ENCODE measurements at regions not wholly inside any gene's neighbourhood (a gene's known extent, or its start where the extent isn't known, plus 50 kb on each side); places are given as distances from the start of the nearest gene placed in this dataset.

- 82% methylated on average over 1 of the region's 1 CpG for WGBS
- H3K27me3 ChIP-seq (ENCODE audit: control insufficient read depth in 2 of 2, insufficient read depth in 1 of 2, low read length in 1 of 2), result no peaks in the 10 kb centered on the region
- no peaks in the 10 kb centered on the region for H3K9me3 ChIP-seq (ENCODE audit: control insufficient read depth in 2 of 2, insufficient read depth in 1 of 2, low read length in 1 of 2)
- H3K4me3 ChIP-seq (ENCODE audit: low read length in 2 of 2), result no peak overlapping the region
- DNase-seq (ENCODE audit: low read depth in 6 of 9, low spot score in 9 of 9), result no peak
- no peak overlapping the region for H3K27ac ChIP-seq (ENCODE audit: low read depth in 1 of 2, low read length in 1 of 2)
- no peaks in the 10 kb centered on the region for H3K4me1 ChIP-seq (ENCODE audit: control insufficient read depth in 2 of 2, insufficient read depth in 2 of 2, low read length in 2 of 2)
- no peaks in the 10 kb centered on the region for H3K36me3 ChIP-seq (ENCODE audit: control insufficient read depth in 2 of 2, insufficient read depth in 2 of 2, low read length in 1 of 2)
Measured at GRCh38 chr2:198441246-198441645, 636.9 kb downstream of the PLCL1 start.

- 54% methylated on average over 2 of the region's 2 CpGs for WGBS
- H3K4me1 ChIP-seq (ENCODE audit: control insufficient read depth in 2 of 2, insufficient read depth in 2 of 2, low read length in 2 of 2), result no peaks in the 10 kb centered on the region
- no peak overlapping the region for H3K27ac ChIP-seq (ENCODE audit: low read depth in 1 of 2, low read length in 1 of 2)
- no peaks in the 10 kb centered on the region for H3K9me3 ChIP-seq (ENCODE audit: control insufficient read depth in 2 of 2, insufficient read depth in 1 of 2, low read length in 1 of 2)
- no peaks in the 10 kb centered on the region for H3K27me3 ChIP-seq (ENCODE audit: control insufficient read depth in 2 of 2, insufficient read depth in 1 of 2, low read length in 1 of 2)
- no peak for DNase-seq (ENCODE audit: low read depth in 6 of 9, low spot score in 9 of 9)
- H3K4me3 ChIP-seq (ENCODE audit: low read length in 2 of 2), result no peak overlapping the region
- no peaks in the 10 kb centered on the region for H3K36me3 ChIP-seq (ENCODE audit: control insufficient read depth in 2 of 2, insufficient read depth in 2 of 2, low read length in 1 of 2)
Measured at GRCh38 chr2:198440833-198441232, 636.4 kb downstream of the PLCL1 start.

- Histone ChIP-seq H3K4me3 (ENCODE audit: low read length in 2 of 2) (no peak overlapping the region), H3K4me1 (ENCODE audit: control insufficient read depth in 2 of 2, insufficient read depth in 2 of 2, low read length in 2 of 2) (no peaks in the 10 kb centered on the region), H3K36me3 (ENCODE audit: control insufficient read depth in 2 of 2, insufficient read depth in 2 of 2, low read length in 1 of 2) (no peaks in the 10 kb centered on the region), H3K27ac (ENCODE audit: low read depth in 1 of 2, low read length in 1 of 2) (no peak overlapping the region), H3K27me3 (ENCODE audit: control insufficient read depth in 2 of 2, insufficient read depth in 1 of 2, low read length in 1 of 2) (no peaks in the 10 kb centered on the region), H3K9me3 (ENCODE audit: control insufficient read depth in 2 of 2, insufficient read depth in 1 of 2, low read length in 1 of 2) (no peaks in the 10 kb centered on the region)
- 96% methylated on average over 1 of the region's 1 CpG for WGBS
- DNase-seq (ENCODE audit: low read depth in 6 of 9, low spot score in 9 of 9), result no peak
Measured at GRCh38 chr2:198438331-198438730, 633.9 kb downstream of the PLCL1 start.

GRCh38 chr2:198424112-198424511, 619.7 kb downstream of the PLCL1 start:
- Histone ChIP-seq H3K4me3 (ENCODE audit: low read length in 2 of 2) (no peak overlapping the region), H3K27me3 (ENCODE audit: control insufficient read depth in 2 of 2, insufficient read depth in 1 of 2, low read length in 1 of 2) (no peaks in the 10 kb centered on the region), H3K9me3 (ENCODE audit: control insufficient read depth in 2 of 2, insufficient read depth in 1 of 2, low read length in 1 of 2) (no peaks in the 10 kb centered on the region), H3K27ac (ENCODE audit: low read depth in 1 of 2, low read length in 1 of 2) (no peak overlapping the region), H3K4me1 (ENCODE audit: control insufficient read depth in 2 of 2, insufficient read depth in 2 of 2, low read length in 2 of 2) (no peaks in the 10 kb centered on the region), H3K36me3 (ENCODE audit: control insufficient read depth in 2 of 2, insufficient read depth in 2 of 2, low read length in 1 of 2) (no peaks in the 10 kb centered on the region)
- DNase-seq (ENCODE audit: low read depth in 6 of 9, low spot score in 9 of 9), result no peak
- WGBS, result 91% methylated on average over 1 of the region's 1 CpG

- Histone ChIP-seq H3K27ac (ENCODE audit: low read depth in 1 of 2, low read length in 1 of 2) (no peak overlapping the region), H3K4me3 (ENCODE audit: low read length in 2 of 2) (no peak overlapping the region), H3K27me3 (ENCODE audit: control insufficient read depth in 2 of 2, insufficient read depth in 1 of 2, low read length in 1 of 2) (no peaks in the 10 kb centered on the region), H3K4me1 (ENCODE audit: control insufficient read depth in 2 of 2, insufficient read depth in 2 of 2, low read length in 2 of 2) (no peaks in the 10 kb centered on the region), H3K36me3 (ENCODE audit: control insufficient read depth in 2 of 2, insufficient read depth in 2 of 2, low read length in 1 of 2) (no peaks in the 10 kb centered on the region), H3K9me3 (ENCODE audit: control insufficient read depth in 2 of 2, insufficient read depth in 1 of 2, low read length in 1 of 2) (no peaks in the 10 kb centered on the region)
- DNase-seq (ENCODE audit: low read depth in 6 of 9, low spot score in 9 of 9), result no peak
- WGBS, result 92% methylated on average over 3 of the region's 3 CpGs
Measured at GRCh38 chr2:198417836-198418235, 613.4 kb downstream of the PLCL1 start.

- 86% methylated on average over 2 of the region's 2 CpGs for WGBS
- Histone ChIP-seq H3K36me3 (ENCODE audit: control insufficient read depth in 2 of 2, insufficient read depth in 2 of 2, low read length in 1 of 2) (no peaks in the 10 kb centered on the region), H3K27me3 (ENCODE audit: control insufficient read depth in 2 of 2, insufficient read depth in 1 of 2, low read length in 1 of 2) (no peaks in the 10 kb centered on the region), H3K4me1 (ENCODE audit: control insufficient read depth in 2 of 2, insufficient read depth in 2 of 2, low read length in 2 of 2) (no peaks in the 10 kb centered on the region), H3K27ac (ENCODE audit: low read depth in 1 of 2, low read length in 1 of 2) (no peak overlapping the region), H3K4me3 (ENCODE audit: low read length in 2 of 2) (no peak overlapping the region), H3K9me3 (ENCODE audit: control insufficient read depth in 2 of 2, insufficient read depth in 1 of 2, low read length in 1 of 2) (no peaks in the 10 kb centered on the region)
- DNase-seq (ENCODE audit: low read depth in 6 of 9, low spot score in 9 of 9), result no peak
Measured at GRCh38 chr2:198414976-198415375, 610.6 kb downstream of the PLCL1 start.

- H3K4me1 ChIP-seq (ENCODE audit: control insufficient read depth in 2 of 2, insufficient read depth in 2 of 2, low read length in 2 of 2), result no peaks in the 10 kb centered on the region
- H3K27me3 ChIP-seq (ENCODE audit: control insufficient read depth in 2 of 2, insufficient read depth in 1 of 2, low read length in 1 of 2), result no peaks in the 10 kb centered on the region
- no peaks in the 10 kb centered on the region for H3K9me3 ChIP-seq (ENCODE audit: control insufficient read depth in 2 of 2, insufficient read depth in 1 of 2, low read length in 1 of 2)
- H3K27ac ChIP-seq (ENCODE audit: low read depth in 1 of 2, low read length in 1 of 2), result no peak overlapping the region
- no peak overlapping the region for H3K4me3 ChIP-seq (ENCODE audit: low read length in 2 of 2)
- WGBS, result 82% methylated on average over 2 of the region's 2 CpGs
- DNase-seq (ENCODE audit: low read depth in 6 of 9, low spot score in 9 of 9), result no peak
- H3K36me3 ChIP-seq (ENCODE audit: control insufficient read depth in 2 of 2, insufficient read depth in 2 of 2, low read length in 1 of 2), result no peaks in the 10 kb centered on the region
Measured at GRCh38 chr2:198411936-198412335, 607.5 kb downstream of the PLCL1 start.

- WGBS, result 74% methylated on average over 6 of the region's 6 CpGs
- Histone ChIP-seq H3K4me3 (ENCODE audit: low read length in 2 of 2) (no peak overlapping the region), H3K27ac (ENCODE audit: low read depth in 1 of 2, low read length in 1 of 2) (no peak overlapping the region), H3K27me3 (ENCODE audit: control insufficient read depth in 2 of 2, insufficient read depth in 1 of 2, low read length in 1 of 2) (no peaks in the 10 kb centered on the region), H3K36me3 (ENCODE audit: control insufficient read depth in 2 of 2, insufficient read depth in 2 of 2, low read length in 1 of 2) (no peaks in the 10 kb centered on the region), H3K4me1 (ENCODE audit: control insufficient read depth in 2 of 2, insufficient read depth in 2 of 2, low read length in 2 of 2) (no peaks in the 10 kb centered on the region), H3K9me3 (ENCODE audit: control insufficient read depth in 2 of 2, insufficient read depth in 1 of 2, low read length in 1 of 2) (no peaks in the 10 kb centered on the region)
- no peak for DNase-seq (ENCODE audit: low read depth in 6 of 9, low spot score in 9 of 9)
Measured at GRCh38 chr2:198408171-198408570, 603.8 kb downstream of the PLCL1 start.

- Histone ChIP-seq H3K27ac (ENCODE audit: low read depth in 1 of 2, low read length in 1 of 2) (no peak overlapping the region), H3K27me3 (ENCODE audit: control insufficient read depth in 2 of 2, insufficient read depth in 1 of 2, low read length in 1 of 2) (no peaks in the 10 kb centered on the region), H3K36me3 (ENCODE audit: control insufficient read depth in 2 of 2, insufficient read depth in 2 of 2, low read length in 1 of 2) (no peaks in the 10 kb centered on the region), H3K4me1 (ENCODE audit: control insufficient read depth in 2 of 2, insufficient read depth in 2 of 2, low read length in 2 of 2) (no peaks in the 10 kb centered on the region), H3K4me3 (ENCODE audit: low read length in 2 of 2) (no peak overlapping the region), H3K9me3 (ENCODE audit: control insufficient read depth in 2 of 2, insufficient read depth in 1 of 2, low read length in 1 of 2) (no peaks in the 10 kb centered on the region)
- DNase-seq (ENCODE audit: low read depth in 6 of 9, low spot score in 9 of 9), result no peak
Measured at GRCh38 chr2:198405311-198405710, 600.9 kb downstream of the PLCL1 start.

GRCh38 chr2:198401644-198402043, 597.3 kb downstream of the PLCL1 start:
- DNase-seq (ENCODE audit: low read depth in 6 of 9, low spot score in 9 of 9), result no peak
- Histone ChIP-seq H3K27me3 (ENCODE audit: control insufficient read depth in 2 of 2, insufficient read depth in 1 of 2, low read length in 1 of 2) (no peaks in the 10 kb centered on the region), H3K27ac (ENCODE audit: low read depth in 1 of 2, low read length in 1 of 2) (no peak overlapping the region), H3K36me3 (ENCODE audit: control insufficient read depth in 2 of 2, insufficient read depth in 2 of 2, low read length in 1 of 2) (no peaks in the 10 kb centered on the region), H3K9me3 (ENCODE audit: control insufficient read depth in 2 of 2, insufficient read depth in 1 of 2, low read length in 1 of 2) (no peaks in the 10 kb centered on the region), H3K4me3 (ENCODE audit: low read length in 2 of 2) (no peak overlapping the region), H3K4me1 (ENCODE audit: control insufficient read depth in 2 of 2, insufficient read depth in 2 of 2, low read length in 2 of 2) (no peaks in the 10 kb centered on the region)
- WGBS, result 92% methylated on average over 1 of the region's 1 CpG

All from thymus (tissue), 11 donors.